Esophagus (tissue), 2 donors: ENCODE measurements at regions not wholly inside any gene's neighbourhood (a gene's known extent, or its start where the extent isn't known, plus 50 kb on each side); places are given as distances from the start of the nearest gene placed in this dataset.

ENCODE experiments used
- H3K27ac ChIP-seq, 2 donors: one replicate each; pipeline ENCODE4 v1.5.1; 2013; ENCODE audit warnings: low read depth in 2 of 2, mild to moderate bottlenecking in 2 of 2, inconsistent platforms in 1 of 2, low read length in 1 of 2, moderate library complexity in 1 of 2
- H3K27me3 ChIP-seq, 2 donors: one replicate each; pipeline ENCODE4 v1.6.1; 2013; ENCODE audit warnings: low read length in 2 of 2, control low read depth in 1 of 2, mild to moderate bottlenecking in 1 of 2; ENCODE audit not compliant: insufficient read depth in 2 of 2, control insufficient read depth in 1 of 2
- H3K36me3 ChIP-seq, 2 donors: one replicate each; pipeline ENCODE4 v1.6.1; 2013; ENCODE audit warnings: low read length in 1 of 2; ENCODE audit not compliant: control insufficient read depth in 2 of 2, insufficient read depth in 2 of 2
- H3K4me1 ChIP-seq, 2 donors: one replicate each; pipeline ENCODE4 v1.6.1; 2013; ENCODE audit warnings: low read length in 1 of 2; ENCODE audit not compliant: control insufficient read depth in 2 of 2, insufficient read depth in 2 of 2
- H3K4me3 ChIP-seq, 2 donors: one replicate each; pipeline ENCODE4 v1.5.1; 2013; ENCODE audit warnings: low read length in 2 of 2, mild to moderate bottlenecking in 2 of 2, low read depth in 1 of 2, moderate library complexity in 1 of 2
- H3K9me3 ChIP-seq, 2 donors: one replicate each; pipeline ENCODE4 v1.6.1; 2013; ENCODE audit warnings: mild to moderate bottlenecking in 2 of 2, low read depth in 1 of 2, low read length in 1 of 2, moderate library complexity in 1 of 2; ENCODE audit not compliant: control insufficient read depth in 2 of 2, insufficient read depth in 1 of 2
- WGBS, 2 donors: extraction: QIAGEN DNeasy Blood & Tissue Kit; methylation state at CpG; one replicate each; pipeline ENCODE4 v1.1.7; 2013; 5-methylcytosine and 5-hydroxymethylcytosine counted together
- donor health status: healthy with polysubstance abuse.
- donor health status: Bipolar disorder and iron deficiency.

DNA sequence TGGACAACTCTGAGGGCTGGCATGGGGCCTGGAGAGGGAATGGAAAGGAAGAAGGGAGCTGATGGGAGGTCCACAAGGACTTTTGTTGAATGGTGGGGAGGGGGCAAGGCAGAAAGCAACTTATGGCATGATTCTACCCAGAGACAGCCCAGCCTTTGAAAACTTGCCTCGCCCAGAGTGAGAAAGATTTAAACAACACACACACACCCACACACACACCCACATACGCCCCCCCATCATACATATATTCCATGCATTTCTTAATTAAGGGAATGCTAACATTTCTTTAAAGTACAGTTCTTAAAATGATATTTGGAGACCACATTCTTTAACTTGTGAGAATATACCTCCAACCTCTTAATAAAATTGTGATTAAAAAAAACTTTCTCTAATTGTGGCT lies 115.4 kb upstream of the F3 start:
- 80 to 86% methylated on average over 2 of the region's 2 CpGs for WGBS, 2 donors
- H3K27me3 ChIP-seq, result no peaks in the 10 kb centered on the region
- H3K9me3 ChIP-seq, result no peaks in the 10 kb centered on the region
- H3K36me3 ChIP-seq, result no peaks in the 10 kb centered on the region
- no peak overlapping the region for H3K4me3 ChIP-seq
- no peak overlapping the region for H3K27ac ChIP-seq
- H3K4me1 ChIP-seq, result peaks cover 0 to 2% of the 10 kb centered on the region in 2 donors

DNA sequence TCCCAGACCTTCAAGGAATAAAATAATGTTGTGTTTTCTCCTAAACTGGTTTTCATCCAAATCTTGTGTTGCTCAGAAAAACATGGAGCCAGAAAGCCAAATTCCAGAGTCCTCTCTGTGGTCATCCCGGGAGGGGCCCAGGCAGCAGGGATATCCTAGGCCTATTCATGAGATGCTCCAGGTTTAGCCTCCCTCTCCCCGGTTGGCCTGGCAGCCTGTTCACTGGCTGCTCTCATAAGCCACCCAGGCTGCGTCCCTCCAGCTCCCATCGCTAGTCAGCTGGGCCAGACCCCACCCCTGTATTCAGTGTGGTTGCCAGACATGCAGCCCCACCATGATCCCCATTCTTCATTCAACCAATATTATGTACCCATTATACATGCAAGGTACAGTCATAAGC lies 113.4 kb upstream of the F3 start:
- no peak overlapping the region for H3K4me3 ChIP-seq
- H3K4me1 ChIP-seq, result peaks cover 0 to 2% of the 10 kb centered on the region in 2 donors
- H3K27me3 ChIP-seq, result no peaks in the 10 kb centered on the region
- 86 to 92% methylated on average over 4 of the region's 4 CpGs for WGBS, 2 donors
- no peaks in the 10 kb centered on the region for H3K36me3 ChIP-seq
- H3K9me3 ChIP-seq, result no peaks in the 10 kb centered on the region
- no peak overlapping the region for H3K27ac ChIP-seq

- Histone ChIP-seq H3K27me3 (no peaks in the 10 kb centered on the region), H3K4me1 (peaks cover 0 to 2% of the 10 kb centered on the region in 2 donors), H3K36me3 (no peaks in the 10 kb centered on the region), H3K4me3 (no peak overlapping the region), H3K27ac (no peak overlapping the region), H3K9me3 (no peaks in the 10 kb centered on the region)
- WGBS, 2 donors, result 55 to 75% methylated on average over 1 of the region's 1 CpG
Measured at GRCh38 chr1:94654459-94654858, 112.9 kb upstream of the F3 start.

GRCh38 chr1:94654031-94654430 lies 112.5 kb upstream of the F3 start:
- 49 to 50% methylated on average over 1 of the region's 1 CpG for WGBS, 2 donors
- H3K27me3 ChIP-seq, result no peaks in the 10 kb centered on the region
- no peak overlapping the region for H3K27ac ChIP-seq
- peaks cover 0 to 2% of the 10 kb centered on the region in 2 donors for H3K4me1 ChIP-seq
- H3K4me3 ChIP-seq, result no peak overlapping the region
- H3K9me3 ChIP-seq, result no peaks in the 10 kb centered on the region
- no peaks in the 10 kb centered on the region for H3K36me3 ChIP-seq

GRCh38 chr1:94653454-94653853 lies 111.9 kb upstream of the F3 start:
- WGBS, 2 donors, result 65 to 78% methylated on average over 3 of the region's 3 CpGs

DNA sequence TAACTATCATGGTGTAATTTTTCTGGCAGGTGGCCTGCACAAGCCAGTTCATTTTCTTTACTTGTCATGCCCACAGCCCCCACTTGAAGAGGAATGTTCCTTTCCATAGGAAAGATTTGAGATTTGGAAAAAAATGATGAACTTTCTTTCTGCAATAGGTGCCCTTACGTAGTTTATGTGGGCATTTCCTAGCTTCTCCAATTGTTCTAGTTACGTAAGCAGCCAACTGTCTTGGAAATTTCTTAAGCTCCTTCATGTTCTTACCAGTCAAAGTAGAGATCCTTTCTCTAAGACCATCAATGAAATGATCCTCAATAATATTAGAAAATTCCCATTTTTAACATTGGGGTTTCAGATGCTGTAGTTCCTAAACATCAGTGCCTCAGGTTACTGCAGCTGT lies 109.5 kb upstream of the F3 start:
- 91 to 94% methylated on average over 2 of the region's 2 CpGs for WGBS, 2 donors

More at GRCh38 chr1:94653454-94653853, 111.9 kb upstream of the F3 start:
- Histone ChIP-seq H3K4me3 (no peak overlapping the region), H3K36me3 (no peaks in the 10 kb centered on the region), H3K4me1 (peaks cover 0 to 6% of the 10 kb centered on the region in 2 donors), H3K27me3 (no peaks in the 10 kb centered on the region), H3K9me3 (no peaks in the 10 kb centered on the region), H3K27ac (no peak overlapping the region)

GRCh38 chr1:94650301-94650700 lies 108.7 kb upstream of the F3 start:
- Histone ChIP-seq H3K27me3 (no peaks in the 10 kb centered on the region), H3K9me3 (no peaks in the 10 kb centered on the region), H3K27ac (no peak overlapping the region), H3K36me3 (no peaks in the 10 kb centered on the region), H3K4me1 (peaks cover 0 to 6% of the 10 kb centered on the region in 2 donors), H3K4me3 (no peak overlapping the region)
- 75 to 87% methylated on average over 2 of the region's 2 CpGs for WGBS, 2 donors

More for the DNA sequence above, 109.5 kb upstream of the F3 start:
- H3K27ac ChIP-seq, result no peak overlapping the region
- H3K9me3 ChIP-seq, result no peaks in the 10 kb centered on the region
- no peaks in the 10 kb centered on the region for H3K27me3 ChIP-seq
- no peak overlapping the region for H3K4me3 ChIP-seq
- peaks cover 0 to 6% of the 10 kb centered on the region in 2 donors for H3K4me1 ChIP-seq
- H3K36me3 ChIP-seq, result no peaks in the 10 kb centered on the region

- no peaks in the 10 kb centered on the region for H3K27me3 ChIP-seq
- H3K9me3 ChIP-seq, result no peaks in the 10 kb centered on the region
- 29 to 30% methylated on average over 14 of the region's 14 CpGs for WGBS, 2 donors
- H3K4me1 ChIP-seq, result peaks cover 0 to 4% of the 10 kb centered on the region in 2 donors
- H3K4me3 ChIP-seq, result no peak overlapping the region
- peak overlapping the region; percentile 69 to 78 for H3K27ac ChIP-seq
- H3K36me3 ChIP-seq, result no peaks in the 10 kb centered on the region
Measured at GRCh38 chr1:94648225-94649007, 106.9 kb upstream of the F3 start.

DNA sequence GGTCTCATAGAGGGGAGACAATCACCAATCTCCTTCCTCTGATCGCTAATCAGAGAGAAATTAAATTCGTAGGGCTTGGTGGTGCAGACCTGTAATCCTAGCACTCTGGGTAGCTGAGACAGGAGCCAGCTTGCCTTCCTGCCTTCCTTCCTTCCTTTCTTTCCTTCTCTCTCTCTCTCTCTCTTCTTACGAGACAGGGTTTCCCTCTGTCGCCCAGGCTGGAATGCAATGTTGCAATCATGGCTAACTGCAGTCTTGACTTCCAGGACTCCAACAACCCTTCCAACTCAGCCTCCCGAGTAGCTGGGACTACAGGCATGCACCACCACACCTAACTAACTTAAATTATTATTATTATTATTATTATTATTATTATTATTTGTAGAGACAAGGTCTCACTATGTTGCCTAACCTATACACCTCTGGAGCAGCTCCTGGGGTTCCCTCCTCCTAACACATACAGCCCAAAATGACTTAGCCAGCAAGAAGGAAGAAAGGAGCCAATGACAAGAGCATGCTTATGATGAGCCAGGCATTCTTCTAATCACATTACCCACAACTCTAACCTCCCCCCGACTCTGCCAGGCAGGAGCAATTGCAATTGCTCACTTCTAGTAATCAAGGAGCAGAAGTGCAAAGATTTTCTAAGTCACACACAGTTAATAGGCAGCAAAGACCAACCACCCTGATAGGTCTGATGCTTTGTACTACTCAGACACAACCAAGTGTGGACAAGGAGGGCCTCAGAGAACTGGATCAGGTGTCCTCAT lies 105.4 kb upstream of the F3 start:
- no peaks in the 10 kb centered on the region for H3K9me3 ChIP-seq
- H3K36me3 ChIP-seq, result no peaks in the 10 kb centered on the region
- WGBS, 2 donors, result 86 to 88% methylated on average over 6 of the region's 6 CpGs
- H3K27me3 ChIP-seq, result no peaks in the 10 kb centered on the region
- no peak overlapping the region for H3K4me3 ChIP-seq
- H3K4me1 ChIP-seq, result peaks cover 0 to 4% of the 10 kb centered on the region in 2 donors
- peak overlapping the region in 1 of 2 donors; percentile 3 for H3K27ac ChIP-seq
